GM12878 (cell line): ENCODE measurements at regions not wholly inside any gene's neighbourhood (a gene's known extent, or its start where the extent isn't known, plus 50 kb on each side); places are given as distances from the start of the nearest gene placed in this dataset.

Source experiments
- TCF7 ChIP-seq: IDR thresholded peaks from 2 replicates; pipeline ENCODE4 v1.6.1; 2014; ENCODE audit warnings: antibody characterized with exemption, borderline replicate concordance
- ZNF274 ChIP-seq: IDR thresholded peaks from one replicate; pipeline ENCODE4 v1.8.0; 2011; ENCODE audit not compliant: insufficient read length, insufficient read depth
- TF ChIP-seq, protein P1 (sequence below), 3 experiments: IDR thresholded peaks in 2 of 3; conservative IDR thresholded peaks in 1 of 3; 2 replicates each; pipeline ENCODE4 v1.5.1; 2011; ENCODE audit warnings: low read depth in 3 of 3, low read length in 3 of 3, mild to moderate bottlenecking in 3 of 3, control low read depth in 2 of 3, moderate library complexity in 2 of 3, inconsistent platforms in 1 of 3, mixed read lengths in 1 of 3; ENCODE audit not compliant: control insufficient read depth in 2 of 3, insufficient read depth in 1 of 3; ENCODE audit errors: extremely low read depth in 1 of 3

DNA sequence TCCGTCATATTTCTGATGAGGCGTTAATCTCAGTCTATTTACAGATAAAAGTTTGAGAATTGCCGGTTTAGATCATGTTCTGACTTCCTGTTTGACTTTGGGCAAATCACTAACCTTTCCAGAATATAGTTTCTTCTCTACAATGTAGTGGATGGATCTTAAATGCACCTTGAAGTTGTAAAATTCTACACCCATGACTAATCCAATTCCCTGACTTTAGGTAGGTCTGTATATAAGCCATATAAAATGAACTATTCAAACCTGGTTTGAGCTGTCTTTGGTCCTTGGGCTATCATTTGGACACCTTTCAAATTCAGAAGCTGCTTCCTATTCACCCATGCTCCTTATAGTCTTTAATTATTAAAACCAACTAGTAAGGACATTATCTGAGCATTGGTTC, 52.2 kb upstream of the BLID start:
- TF ChIP-seq, protein P1, sequence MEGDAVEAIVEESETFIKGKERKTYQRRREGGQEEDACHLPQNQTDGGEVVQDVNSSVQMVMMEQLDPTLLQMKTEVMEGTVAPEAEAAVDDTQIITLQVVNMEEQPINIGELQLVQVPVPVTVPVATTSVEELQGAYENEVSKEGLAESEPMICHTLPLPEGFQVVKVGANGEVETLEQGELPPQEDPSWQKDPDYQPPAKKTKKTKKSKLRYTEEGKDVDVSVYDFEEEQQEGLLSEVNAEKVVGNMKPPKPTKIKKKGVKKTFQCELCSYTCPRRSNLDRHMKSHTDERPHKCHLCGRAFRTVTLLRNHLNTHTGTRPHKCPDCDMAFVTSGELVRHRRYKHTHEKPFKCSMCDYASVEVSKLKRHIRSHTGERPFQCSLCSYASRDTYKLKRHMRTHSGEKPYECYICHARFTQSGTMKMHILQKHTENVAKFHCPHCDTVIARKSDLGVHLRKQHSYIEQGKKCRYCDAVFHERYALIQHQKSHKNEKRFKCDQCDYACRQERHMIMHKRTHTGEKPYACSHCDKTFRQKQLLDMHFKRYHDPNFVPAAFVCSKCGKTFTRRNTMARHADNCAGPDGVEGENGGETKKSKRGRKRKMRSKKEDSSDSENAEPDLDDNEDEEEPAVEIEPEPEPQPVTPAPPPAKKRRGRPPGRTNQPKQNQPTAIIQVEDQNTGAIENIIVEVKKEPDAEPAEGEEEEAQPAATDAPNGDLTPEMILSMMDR (IDR thresholded peaks at IDR 0.05 in 2 of 3, conservative IDR thresholded peaks at IDR 0.05 in 1 of 3; ENCODE audit: control insufficient read depth in 2 of 3, extremely low read depth in 1 of 3, insufficient read depth in 1 of 3, low read depth in 3 of 3, low read length in 3 of 3) = no peak
- no peak for TF ChIP-seq ZNF274
- no peak for TF ChIP-seq TCF7
